Vagina (tissue), 2 donors: ENCODE measurements at regions not wholly inside any gene's neighbourhood (a gene's known extent, or its start where the extent isn't known, plus 50 kb on each side); places are given as distances from the start of the nearest gene placed in this dataset.

Experiments
- DNase-seq, 2 donors: peaks; one replicate each; pipeline ENCODE4 v3.0.0-alpha.2; 2017; ENCODE audit errors: extremely low spot score in 2 of 2
- H3K27ac ChIP-seq: fragments of 200-600 bp; sonication (generic); one replicate; pipeline ENCODE4 v1.5.1; 2019
- H3K27me3 ChIP-seq: fragments of 200-600 bp; sonication (generic); one replicate; pipeline ENCODE4 v1.5.1; 2019
- H3K36me3 ChIP-seq, 2 donors: fragments of 200-600 bp; sonication (generic); one replicate each; pipeline ENCODE4 v1.5.1; 2017 to 2019
- H3K4me1 ChIP-seq: fragments of 200-600 bp; sonication (generic); one replicate; pipeline ENCODE4 v1.5.1; 2019
- H3K4me3 ChIP-seq, 2 donors: fragments of 200-600 bp; sonication (generic); 1 replicate in 1 of 2; 2 replicates in 1 of 2; pipeline ENCODE4 v1.5.1; 2016 to 2019
- H3K9me3 ChIP-seq: fragments of 200-600 bp; sonication (generic); one replicate; pipeline ENCODE4 v1.5.1; 2019
- POLR2A ChIP-seq, 2 donors: fragments of 450-650 bp; IDR thresholded peaks; one replicate each; pipeline ENCODE4 v1.6.1; 2017; ENCODE audit warnings: antibody characterized with exemption in 2 of 2, mild to moderate bottlenecking in 2 of 2, moderate library complexity in 2 of 2
- POLR2AphosphoS5 ChIP-seq, 2 donors: sonication (generic); formaldehyde crosslinking; IDR thresholded peaks; one replicate each; pipeline ENCODE4 v1.9.0; 2017; ENCODE audit warnings: antibody characterized with exemption in 2 of 2, mild to moderate bottlenecking in 2 of 2, low read depth in 1 of 2; ENCODE audit not compliant: insufficient read depth in 1 of 2
- intact Hi-C: fragments of 100-400 bp; cut with DNase I; formaldehyde crosslinking; loops from one replicate; pipeline ENCODE4 v1.15.1; 2023
- TF ChIP-seq, protein P1 (sequence below), 3 experiments: fragments of 450-650 bp in 2 of 3; fragments of 200-600 bp in 1 of 3; sonication (generic) in 1 of 3; IDR thresholded peaks; one replicate each; pipeline ENCODE4 v1.5.1; 2017 to 2019; ENCODE audit warnings: antibody characterized with exemption in 3 of 3, mild to moderate bottlenecking in 2 of 3, moderate library complexity in 2 of 3

DNA sequence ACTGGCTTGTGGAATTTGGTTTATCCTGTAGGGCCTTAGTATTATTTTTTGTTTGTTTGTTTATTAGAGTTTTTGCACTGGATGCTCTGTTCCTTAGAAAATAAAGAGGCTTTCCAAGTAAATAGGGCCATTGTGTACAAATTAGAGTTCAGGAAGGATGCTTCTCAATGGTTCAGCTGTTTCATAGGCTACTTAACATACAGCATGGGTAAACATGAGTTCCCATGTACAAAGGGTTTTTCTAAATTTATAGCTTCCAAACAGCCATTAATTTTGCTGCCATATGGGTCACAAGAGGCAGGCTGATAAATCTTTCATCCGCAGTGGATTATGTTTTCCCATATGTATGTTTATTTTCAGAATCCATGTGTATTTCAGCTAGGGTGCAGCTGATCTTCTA is 121.6 kb upstream of the WDR11 start:
- no peaks in the 10 kb centered on the region for H3K27me3 ChIP-seq
- H3K4me1 ChIP-seq: no peaks in the 10 kb centered on the region
- TF ChIP-seq POLR2AphosphoS5 (IDR thresholded peaks at IDR 0.05; ENCODE audit: insufficient read depth in 1 of 2, low read depth in 1 of 2) (no peak), POLR2A (IDR thresholded peaks at IDR 0.05) (no peak)
- TF ChIP-seq, protein P1, sequence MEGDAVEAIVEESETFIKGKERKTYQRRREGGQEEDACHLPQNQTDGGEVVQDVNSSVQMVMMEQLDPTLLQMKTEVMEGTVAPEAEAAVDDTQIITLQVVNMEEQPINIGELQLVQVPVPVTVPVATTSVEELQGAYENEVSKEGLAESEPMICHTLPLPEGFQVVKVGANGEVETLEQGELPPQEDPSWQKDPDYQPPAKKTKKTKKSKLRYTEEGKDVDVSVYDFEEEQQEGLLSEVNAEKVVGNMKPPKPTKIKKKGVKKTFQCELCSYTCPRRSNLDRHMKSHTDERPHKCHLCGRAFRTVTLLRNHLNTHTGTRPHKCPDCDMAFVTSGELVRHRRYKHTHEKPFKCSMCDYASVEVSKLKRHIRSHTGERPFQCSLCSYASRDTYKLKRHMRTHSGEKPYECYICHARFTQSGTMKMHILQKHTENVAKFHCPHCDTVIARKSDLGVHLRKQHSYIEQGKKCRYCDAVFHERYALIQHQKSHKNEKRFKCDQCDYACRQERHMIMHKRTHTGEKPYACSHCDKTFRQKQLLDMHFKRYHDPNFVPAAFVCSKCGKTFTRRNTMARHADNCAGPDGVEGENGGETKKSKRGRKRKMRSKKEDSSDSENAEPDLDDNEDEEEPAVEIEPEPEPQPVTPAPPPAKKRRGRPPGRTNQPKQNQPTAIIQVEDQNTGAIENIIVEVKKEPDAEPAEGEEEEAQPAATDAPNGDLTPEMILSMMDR (IDR thresholded peaks at IDR 0.05): no peak
- intact Hi-C loops: no loop called here
- DNase-seq: no peak
- H3K36me3 ChIP-seq: no peaks in the 10 kb centered on the region
- H3K27ac ChIP-seq: no peak overlapping the region
- no peak overlapping the region for H3K4me3 ChIP-seq
- H3K9me3 ChIP-seq: no peaks in the 10 kb centered on the region

DNA sequence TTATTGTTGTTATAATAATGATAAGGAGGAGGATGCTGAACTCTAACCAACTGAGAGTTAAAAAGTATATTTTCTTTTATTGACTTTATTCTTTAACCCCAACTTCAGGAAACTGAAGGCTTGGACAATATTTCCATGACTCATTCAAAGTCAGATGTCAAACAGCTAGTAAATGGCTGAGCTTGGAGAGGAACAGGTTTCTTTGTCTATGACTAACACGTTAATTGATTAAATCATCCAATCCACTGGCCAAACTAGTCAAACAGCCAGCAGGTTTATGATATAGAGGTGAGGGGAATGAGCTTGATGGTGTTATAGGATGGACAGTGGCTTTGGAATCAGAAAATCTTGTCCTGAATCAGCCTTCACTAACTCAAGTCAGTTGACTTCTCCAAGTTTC is 119.1 kb upstream of the WDR11 start:
- H3K9me3 ChIP-seq: no peaks in the 10 kb centered on the region
- H3K4me3 ChIP-seq: no peak overlapping the region
- no peak for DNase-seq
- no peaks in the 10 kb centered on the region for H3K36me3 ChIP-seq
- TF ChIP-seq, protein P1 (IDR thresholded peaks at IDR 0.05): no peak
- TF ChIP-seq POLR2AphosphoS5 (IDR thresholded peaks at IDR 0.05; ENCODE audit: insufficient read depth in 1 of 2, low read depth in 1 of 2) (no peak), POLR2A (IDR thresholded peaks at IDR 0.05) (no peak)
- no peaks in the 10 kb centered on the region for H3K4me1 ChIP-seq
- H3K27me3 ChIP-seq: no peaks in the 10 kb centered on the region
- H3K27ac ChIP-seq: no peak overlapping the region
- intact Hi-C loops: no loop called here

- intact Hi-C loops: no loop called here
- Histone ChIP-seq H3K36me3 (no peaks in the 10 kb centered on the region), H3K27me3 (no peaks in the 10 kb centered on the region), H3K9me3 (no peaks in the 10 kb centered on the region), H3K4me3 (no peak overlapping the region), H3K4me1 (no peaks in the 10 kb centered on the region), H3K27ac (no peak overlapping the region)
- DNase-seq: no peak
- TF ChIP-seq POLR2A (IDR thresholded peaks at IDR 0.05) (no peak), POLR2AphosphoS5 (IDR thresholded peaks at IDR 0.05; ENCODE audit: insufficient read depth in 1 of 2, low read depth in 1 of 2) (no peak)
- TF ChIP-seq, protein P1 (IDR thresholded peaks at IDR 0.05): no peak
Measured at GRCh38 chr10:120732643-120733313, 118.4 kb upstream of the WDR11 start.

DNA sequence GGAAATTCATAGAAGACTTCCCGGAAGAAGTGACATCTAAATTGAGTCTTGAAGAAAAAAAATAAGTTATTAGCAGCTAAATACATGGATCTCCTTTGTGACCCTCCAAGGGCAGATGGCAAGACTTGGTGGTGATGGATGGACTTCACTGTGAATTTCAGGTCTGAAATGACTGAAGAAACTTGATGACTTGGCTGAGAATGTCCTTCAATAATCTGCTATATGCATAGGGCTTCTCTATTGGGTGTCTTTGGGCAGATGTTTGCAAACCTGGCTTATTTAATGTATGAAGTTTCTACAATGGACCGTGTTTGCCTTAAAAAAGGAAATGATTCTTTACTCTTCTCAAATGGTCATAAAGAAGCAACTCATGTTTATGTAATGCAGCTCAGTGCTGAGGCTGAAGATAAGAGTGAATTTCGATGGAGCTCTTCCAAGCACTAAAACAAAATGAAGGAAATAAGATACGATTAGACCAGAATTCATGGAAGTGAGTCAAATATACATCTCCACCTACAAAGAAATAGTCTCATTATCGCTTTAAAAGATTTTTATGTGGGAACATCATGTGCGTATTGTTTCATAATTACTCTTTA is 116.6 kb upstream of the WDR11 start:
- no peaks in the 10 kb centered on the region for H3K36me3 ChIP-seq
- TF ChIP-seq, protein P1 (IDR thresholded peaks at IDR 0.05): no peak
- no peak for TF ChIP-seq POLR2AphosphoS5 (IDR thresholded peaks at IDR 0.05; ENCODE audit: insufficient read depth in 1 of 2, low read depth in 1 of 2)
- TF ChIP-seq POLR2A (IDR thresholded peaks at IDR 0.05): no peak
- H3K9me3 ChIP-seq: no peaks in the 10 kb centered on the region
- no peak for DNase-seq
- intact Hi-C loops: no loop called here
- no peak overlapping the region for H3K4me3 ChIP-seq
- no peaks in the 10 kb centered on the region for H3K27me3 ChIP-seq
- no peaks in the 10 kb centered on the region for H3K4me1 ChIP-seq
- no peak overlapping the region for H3K27ac ChIP-seq

- Histone ChIP-seq H3K36me3 (no peaks in the 10 kb centered on the region), H3K9me3 (no peaks in the 10 kb centered on the region), H3K4me1 (no peaks in the 10 kb centered on the region), H3K27me3 (no peaks in the 10 kb centered on the region), H3K27ac (no peak overlapping the region), H3K4me3 (no peak overlapping the region)
- TF ChIP-seq POLR2A (IDR thresholded peaks at IDR 0.05) (no peak), POLR2AphosphoS5 (IDR thresholded peaks at IDR 0.05; ENCODE audit: insufficient read depth in 1 of 2, low read depth in 1 of 2) (no peak)
- TF ChIP-seq, protein P1 (IDR thresholded peaks at IDR 0.05): no peak
- intact Hi-C loops: no loop called here
- DNase-seq: no peak
Measured at GRCh38 chr10:120735315-120735714, 115.8 kb upstream of the WDR11 start.
